ENCODE measurements at regions not wholly inside any gene's neighbourhood (a gene's known extent, or its start where the extent isn't known, plus 50 kb on each side); places are given as distances from the start of the nearest gene placed in this dataset.

- DNase-seq (ENCODE audit: low read depth) (no peak), FAIRE-seq (no peak)
- Histone ChIP-seq H3K27me3 (ENCODE audit: control insufficient read depth, insufficient read depth, low read length) (no peaks in the 10 kb centered on the region), H3K4me3 (ENCODE audit: low read depth, low read length) (no peak overlapping the region), H3K36me3 (ENCODE audit: control insufficient read depth, insufficient read depth, low read length) (no peaks in the 10 kb centered on the region)
- TF ChIP-seq CTCF (IDR thresholded peaks at IDR 0.05; ENCODE audit: insufficient read depth, low read length, severe bottlenecking): no peak
These were observed 68.5 kb upstream of the SHH start for GRCh38 chr7:155880721-155881120.

GRCh38 chr7:155879592-155879991 is 67.3 kb upstream of the SHH start:
- DNase-seq (ENCODE audit: low read depth) (no peak), FAIRE-seq (no peak)
- H3K36me3 ChIP-seq (ENCODE audit: control insufficient read depth, insufficient read depth, low read length): no peaks in the 10 kb centered on the region
- H3K4me3 ChIP-seq (ENCODE audit: low read depth, low read length): no peak overlapping the region
- H3K27me3 ChIP-seq (ENCODE audit: control insufficient read depth, insufficient read depth, low read length): no peaks in the 10 kb centered on the region
- no peak for TF ChIP-seq CTCF (IDR thresholded peaks at IDR 0.05; ENCODE audit: insufficient read depth, low read length, severe bottlenecking)

GRCh38 chr7:155878674-155879073 is 66.4 kb upstream of the SHH start:
- no peak overlapping the region for H3K4me3 ChIP-seq (ENCODE audit: low read depth, low read length)
- no peak for TF ChIP-seq CTCF (IDR thresholded peaks at IDR 0.05; ENCODE audit: insufficient read depth, low read length, severe bottlenecking)
- FAIRE-seq: no peak
- no peaks in the 10 kb centered on the region for H3K36me3 ChIP-seq (ENCODE audit: control insufficient read depth, insufficient read depth, low read length)
- no peak for DNase-seq (ENCODE audit: low read depth)
- no peaks in the 10 kb centered on the region for H3K27me3 ChIP-seq (ENCODE audit: control insufficient read depth, insufficient read depth, low read length)

GRCh38 chr7:155878250-155878649 is 66.0 kb upstream of the SHH start:
- Histone ChIP-seq H3K36me3 (ENCODE audit: control insufficient read depth, insufficient read depth, low read length) (no peaks in the 10 kb centered on the region), H3K4me3 (ENCODE audit: low read depth, low read length) (no peak overlapping the region), H3K27me3 (ENCODE audit: control insufficient read depth, insufficient read depth, low read length) (no peaks in the 10 kb centered on the region)
- no peak for TF ChIP-seq CTCF (IDR thresholded peaks at IDR 0.05; ENCODE audit: insufficient read depth, low read length, severe bottlenecking)
- DNase-seq (ENCODE audit: low read depth) (no peak), FAIRE-seq (no peak)

GRCh38 chr7:155877167-155877566 is 64.9 kb upstream of the SHH start:
- no peak for FAIRE-seq

More at GRCh38 chr7:155877167-155877566, 64.9 kb upstream of the SHH start:
- no peak for DNase-seq (ENCODE audit: low read depth)
- Histone ChIP-seq H3K27me3 (ENCODE audit: control insufficient read depth, insufficient read depth, low read length) (no peaks in the 10 kb centered on the region), H3K4me3 (ENCODE audit: low read depth, low read length) (no peak overlapping the region), H3K36me3 (ENCODE audit: control insufficient read depth, insufficient read depth, low read length) (no peaks in the 10 kb centered on the region)
- no peak for TF ChIP-seq CTCF (IDR thresholded peaks at IDR 0.05; ENCODE audit: insufficient read depth, low read length, severe bottlenecking)

Measured in bronchial epithelial cell (primary cell).